IPS-20b (cell line): ENCODE measurements at regions not wholly inside any gene's neighbourhood (a gene's known extent, or its start where the extent isn't known, plus 50 kb on each side); places are given as distances from the start of the nearest gene placed in this dataset.
"Not testable (repeated sequence)": the region's sequence is repeated elsewhere in the genome, so short reads cannot be mapped to it uniquely, and the experiment has no call there.

Experiments used
- H3K27ac ChIP-seq: one replicate; pipeline ENCODE4 v1.5.1; 2013; ENCODE audit warnings: low read length
- H3K27me3 ChIP-seq: 2 replicates; pipeline ENCODE4 v1.6.1; 2013; ENCODE audit warnings: mild to moderate bottlenecking, low read length, inconsistent platforms; ENCODE audit not compliant: insufficient read depth
- H3K36me3 ChIP-seq: 2 replicates; pipeline ENCODE4 v1.6.1; 2013; ENCODE audit warnings: low read depth, mild to moderate bottlenecking, inconsistent platforms, low read length, moderate library complexity; ENCODE audit not compliant: insufficient read depth
- H3K4me1 ChIP-seq: 2 replicates; pipeline ENCODE4 v1.6.1; 2013; ENCODE audit warnings: mild to moderate bottlenecking, control low read depth, inconsistent platforms, low read length, moderate library complexity; ENCODE audit not compliant: insufficient read depth
- H3K4me3 ChIP-seq: 2 replicates; pipeline ENCODE4 v1.5.1; 2013; ENCODE audit warnings: mild to moderate bottlenecking, low read length, inconsistent platforms
- H3K9ac ChIP-seq: 2 replicates; pipeline ENCODE4 v1.6.1; 2013; ENCODE audit warnings: low read depth, mild to moderate bottlenecking, inconsistent platforms, low read length, moderate library complexity
- H3K9me3 ChIP-seq: 2 replicates; pipeline ENCODE4 v1.6.1; 2013; ENCODE audit warnings: mild to moderate bottlenecking, low read depth, low read length, inconsistent platforms; ENCODE audit not compliant: insufficient read depth

- Histone ChIP-seq H3K27ac (no peak overlapping the region), H3K4me1 (no peaks in the 10 kb centered on the region), H3K36me3 (no peaks in the 10 kb centered on the region), H3K27me3 (no peaks in the 10 kb centered on the region), H3K9me3 (no peaks in the 10 kb centered on the region), H3K9ac (no peak overlapping the region), H3K4me3 (no peak overlapping the region)
Measured at GRCh38 chr4:55012363-55013230, 112.8 kb downstream of the KDR start.

DNA sequence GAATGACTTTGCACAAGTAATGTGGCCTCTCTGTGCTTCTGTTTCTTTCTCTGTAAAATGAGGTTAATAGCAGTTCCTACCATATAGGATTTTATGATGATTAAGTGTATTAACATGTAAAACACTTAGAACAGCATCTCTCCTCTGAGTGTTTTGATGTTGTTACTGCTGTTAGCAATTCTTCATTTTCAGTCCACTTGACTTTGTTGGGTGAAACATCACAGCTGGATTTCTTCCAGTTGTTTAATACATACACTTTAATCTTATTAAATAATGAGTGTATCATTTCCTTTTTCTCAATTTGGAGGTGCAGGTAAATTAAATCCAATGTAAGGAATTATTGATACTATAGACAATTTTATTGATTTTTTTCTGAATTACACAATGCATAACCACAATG lies 113.6 kb downstream of the KDR start:
- H3K9ac ChIP-seq = no peak overlapping the region
- no peaks in the 10 kb centered on the region for H3K9me3 ChIP-seq
- no peak overlapping the region for H3K4me3 ChIP-seq
- no peaks in the 10 kb centered on the region for H3K4me1 ChIP-seq
- no peaks in the 10 kb centered on the region for H3K36me3 ChIP-seq
- no peak overlapping the region for H3K27ac ChIP-seq
- H3K27me3 ChIP-seq = no peaks in the 10 kb centered on the region

GRCh38 chr4:55010550-55010949 lies 114.8 kb downstream of the KDR start:
- no peak overlapping the region for H3K27ac ChIP-seq
- no peaks in the 10 kb centered on the region for H3K4me1 ChIP-seq

GRCh38 chr4:55008166-55009056 lies 117.0 kb downstream of the KDR start:
- Histone ChIP-seq H3K27ac (no peak overlapping the region), H3K36me3 (no peaks in the 10 kb centered on the region), H3K9me3 (no peaks in the 10 kb centered on the region), H3K4me3 (no peak overlapping the region), H3K9ac (no peak overlapping the region), H3K27me3 (no peaks in the 10 kb centered on the region), H3K4me1 (peaks cover 3% of the 10 kb centered on the region; the same call in 1 of the 2 replicates)

More at GRCh38 chr4:55010550-55010949, 114.8 kb downstream of the KDR start:
- H3K4me3 ChIP-seq = no peak overlapping the region
- H3K9me3 ChIP-seq = no peaks in the 10 kb centered on the region
- no peak overlapping the region for H3K9ac ChIP-seq
- no peaks in the 10 kb centered on the region for H3K27me3 ChIP-seq
- H3K36me3 ChIP-seq = no peaks in the 10 kb centered on the region

- no peak overlapping the region for H3K9ac ChIP-seq
- H3K9me3 ChIP-seq = no peaks in the 10 kb centered on the region
- no peaks in the 10 kb centered on the region for H3K36me3 ChIP-seq
- peaks cover 3% of the 10 kb centered on the region; the same call in 1 of the 2 replicates for H3K4me1 ChIP-seq
- H3K4me3 ChIP-seq = no peak overlapping the region
- H3K27me3 ChIP-seq = no peaks in the 10 kb centered on the region
- H3K27ac ChIP-seq = no peak overlapping the region
Measured at GRCh38 chr4:55005910-55006309, 119.5 kb downstream of the KDR start.

DNA sequence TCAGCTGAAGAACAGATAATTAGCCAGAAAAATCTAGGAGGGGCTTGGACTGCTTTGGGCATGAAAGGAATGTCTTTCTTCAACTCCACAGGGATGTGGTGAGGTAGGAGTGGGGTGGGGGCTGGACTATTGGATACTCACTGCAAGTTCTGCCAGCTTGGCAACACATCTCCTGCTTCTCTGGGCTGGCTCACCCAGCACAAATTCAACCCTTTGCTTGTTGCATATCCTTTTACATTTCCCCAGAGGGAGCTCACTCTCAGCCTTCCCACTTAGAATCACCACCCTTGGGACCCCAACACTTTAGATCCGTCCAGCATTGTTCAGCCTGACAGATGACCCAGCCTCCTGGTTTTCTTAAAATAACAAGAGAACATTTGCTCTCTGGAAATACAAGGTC lies 120.6 kb downstream of the KDR start:
- Histone ChIP-seq H3K27ac (no peak overlapping the region), H3K4me1 (peaks cover 3% of the 10 kb centered on the region; the same call in 1 of the 2 replicates), H3K9ac (no peak overlapping the region), H3K9me3 (no peaks in the 10 kb centered on the region), H3K4me3 (no peak overlapping the region), H3K27me3 (no peaks in the 10 kb centered on the region), H3K36me3 (no peaks in the 10 kb centered on the region)

- Histone ChIP-seq H3K4me1 (peaks cover 3% of the 10 kb centered on the region; the same call in 1 of the 2 replicates), H3K4me3 (no peak overlapping the region), H3K27ac (no peak overlapping the region), H3K9me3 (no peaks in the 10 kb centered on the region), H3K9ac (no peak overlapping the region), H3K36me3 (no peaks in the 10 kb centered on the region), H3K27me3 (no peaks in the 10 kb centered on the region)
Measured at GRCh38 chr4:55002431-55002830, 123.0 kb downstream of the KDR start.

- no peak overlapping the region for H3K27ac ChIP-seq
- no peaks in the 10 kb centered on the region for H3K27me3 ChIP-seq
- no peaks in the 10 kb centered on the region for H3K36me3 ChIP-seq
Measured at GRCh38 chr4:55001538-55001937, 123.9 kb downstream of the KDR start.

DNA sequence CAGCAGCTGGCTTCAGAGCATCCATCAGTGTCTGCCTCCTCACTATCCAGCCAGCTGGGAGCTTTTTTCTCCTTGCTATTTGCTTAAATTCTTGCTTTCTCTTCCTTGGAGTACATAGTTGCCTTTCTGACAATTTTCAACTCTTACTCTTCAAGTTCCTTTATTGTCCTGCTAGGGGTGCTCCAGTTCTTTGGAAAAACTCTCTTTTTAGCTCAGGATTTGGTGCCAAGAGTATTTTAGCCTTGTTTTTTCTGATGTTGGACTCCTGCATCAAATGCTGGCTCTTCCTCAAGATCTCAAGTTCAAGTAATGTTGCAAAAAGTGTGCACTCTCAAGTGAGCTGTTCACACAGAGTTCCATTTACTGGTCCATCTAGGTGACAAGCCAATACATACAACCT lies 126.4 kb downstream of the KDR start:
- Histone ChIP-seq H3K36me3 (no peaks in the 10 kb centered on the region), H3K27ac (no peak overlapping the region), H3K4me3 (no peak overlapping the region), H3K9ac (no peak overlapping the region), H3K9me3 (no peaks in the 10 kb centered on the region), H3K27me3 (no peaks in the 10 kb centered on the region), H3K4me1 (no peaks in the 10 kb centered on the region)

More at GRCh38 chr4:55001538-55001937, 123.9 kb downstream of the KDR start:
- Histone ChIP-seq H3K9ac (no peak overlapping the region), H3K4me3 (no peak overlapping the region), H3K4me1 (peaks cover 3% of the 10 kb centered on the region; the same call in 1 of the 2 replicates), H3K9me3 (no peaks in the 10 kb centered on the region)

DNA sequence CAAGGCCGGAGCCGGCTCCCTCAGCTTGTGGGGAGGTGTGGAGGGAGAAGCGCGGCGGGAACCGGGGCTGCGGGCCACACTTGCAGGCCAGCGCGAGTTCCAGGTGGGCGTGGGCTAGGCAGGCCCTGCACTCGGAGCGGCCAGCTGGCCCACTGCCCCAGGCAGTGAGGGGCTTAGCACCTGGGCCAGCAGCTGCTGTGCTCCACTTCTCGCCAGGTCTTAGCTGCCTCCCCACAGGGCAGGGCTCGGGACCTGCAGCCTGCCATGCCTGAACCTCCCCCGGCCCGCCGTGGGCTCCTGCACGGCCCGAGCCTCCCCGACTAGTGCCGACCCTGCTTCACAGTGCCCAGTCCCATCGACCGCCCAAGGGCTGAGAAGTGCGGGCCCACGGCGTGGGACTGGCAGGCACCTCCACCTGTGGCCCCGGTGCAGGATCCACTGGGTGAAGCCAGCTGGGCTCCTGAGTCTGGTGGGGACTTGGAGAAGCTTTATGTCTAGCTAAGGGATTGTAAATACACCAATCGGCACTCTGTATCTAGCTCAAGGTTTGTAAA lies 131.8 kb downstream of the KDR start:
- H3K9ac ChIP-seq, H3K27ac ChIP-seq, H3K27me3 ChIP-seq, H3K9me3 ChIP-seq, H3K4me3 ChIP-seq, H3K36me3 ChIP-seq, H3K4me1 ChIP-seq: not testable (repeated sequence)

DNA sequence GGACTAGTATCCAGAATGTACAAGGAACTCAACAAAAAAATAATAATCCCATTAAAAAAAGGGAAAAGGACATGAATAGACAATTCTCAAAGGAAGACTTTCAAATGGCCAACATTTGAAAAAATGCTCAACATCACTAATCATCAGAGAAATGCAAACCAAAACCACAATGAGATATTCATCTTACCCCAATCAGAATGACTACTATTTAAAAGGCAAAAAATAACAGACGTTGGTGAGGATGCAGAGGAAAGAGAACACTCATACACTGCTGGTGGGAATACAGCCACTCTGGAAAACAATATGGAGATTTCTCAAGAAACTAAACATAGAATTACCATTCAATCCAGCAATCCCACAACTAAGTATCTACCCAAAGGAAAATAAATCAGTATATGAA lies 133.1 kb downstream of the KDR start:
- no peaks in the 10 kb centered on the region for H3K27me3 ChIP-seq
- H3K27ac ChIP-seq = no peak overlapping the region
- H3K4me3 ChIP-seq = no peak overlapping the region
- H3K9me3 ChIP-seq = no peaks in the 10 kb centered on the region; the same call in 1 of the 2 replicates
- H3K4me1 ChIP-seq = no peaks in the 10 kb centered on the region; the same call in 1 of the 2 replicates
- H3K9ac ChIP-seq = no peak overlapping the region
- no peaks in the 10 kb centered on the region for H3K36me3 ChIP-seq
